GM19397 (cell line): ENCODE measurements at regions not wholly inside any gene's neighbourhood (a gene's known extent, or its start where the extent isn't known, plus 50 kb on each side); places are given as distances from the start of the nearest gene placed in this dataset.

ENCODE experiments used
- ATAC-seq: cut with Tn5 transposase; IDR thresholded peaks from one replicate; pipeline ENCODE4 v1.9.1; 2021; ENCODE audit warnings: mild to moderate bottlenecking, moderate library complexity; ENCODE audit not compliant: unreplicated experiment

DNA sequence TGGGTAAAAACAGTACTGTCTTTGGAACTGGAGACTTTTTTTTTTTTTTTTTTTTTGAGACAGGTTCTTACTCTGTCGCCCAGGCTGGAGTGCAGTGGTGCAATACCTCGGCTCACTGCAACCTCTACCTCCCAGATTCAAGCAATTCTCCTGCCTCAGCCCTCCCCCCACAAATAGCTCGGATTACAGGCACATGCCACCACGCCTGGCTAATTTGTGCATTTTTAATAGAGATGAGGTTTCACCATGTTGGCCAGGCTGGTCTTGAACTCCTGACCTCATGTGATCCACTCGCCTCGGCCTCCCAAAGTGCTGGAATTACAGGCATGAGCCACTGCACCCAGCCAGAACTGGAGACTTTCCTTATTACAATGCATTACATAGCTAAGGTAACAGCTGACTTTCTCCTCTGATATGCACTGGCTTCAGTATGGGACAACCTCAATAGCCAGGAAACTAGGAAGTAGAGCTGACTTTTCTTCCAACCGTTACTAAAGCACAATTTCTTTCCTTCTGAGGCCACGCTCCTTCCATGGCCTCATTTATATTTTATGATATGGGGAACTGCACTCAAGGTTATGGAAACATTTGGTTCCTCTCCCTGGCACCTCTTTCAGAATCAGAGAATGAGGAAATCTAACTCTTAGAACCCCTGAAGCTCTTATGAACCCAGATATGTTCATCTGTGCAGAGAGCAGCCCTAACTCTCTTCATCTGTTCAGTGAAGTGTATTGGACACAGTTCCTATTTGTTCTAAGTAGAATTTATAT is 53.5 kb upstream of the FAM9B start:
- no peak for ATAC-seq

DNA sequence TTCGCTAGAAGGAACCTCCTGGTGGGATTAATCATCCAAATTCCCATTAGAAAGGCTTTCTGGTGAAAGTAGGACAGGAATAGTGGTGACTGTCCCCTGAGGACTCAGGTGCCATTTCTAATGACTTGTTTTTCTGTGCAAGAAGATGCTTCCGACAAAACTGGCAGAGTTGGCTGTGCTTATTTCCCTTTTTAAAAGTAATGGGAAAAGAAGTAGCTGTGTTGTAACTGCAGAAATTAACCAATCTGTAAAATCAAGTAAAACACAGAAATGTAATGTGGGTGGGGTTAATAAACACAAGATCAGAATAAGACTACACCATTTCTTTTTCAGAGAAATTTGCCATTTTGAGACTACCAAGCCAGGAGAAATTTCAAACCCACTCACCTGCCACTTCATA is 55.0 kb upstream of the FAM9B start:
- ATAC-seq, result no peak

DNA sequence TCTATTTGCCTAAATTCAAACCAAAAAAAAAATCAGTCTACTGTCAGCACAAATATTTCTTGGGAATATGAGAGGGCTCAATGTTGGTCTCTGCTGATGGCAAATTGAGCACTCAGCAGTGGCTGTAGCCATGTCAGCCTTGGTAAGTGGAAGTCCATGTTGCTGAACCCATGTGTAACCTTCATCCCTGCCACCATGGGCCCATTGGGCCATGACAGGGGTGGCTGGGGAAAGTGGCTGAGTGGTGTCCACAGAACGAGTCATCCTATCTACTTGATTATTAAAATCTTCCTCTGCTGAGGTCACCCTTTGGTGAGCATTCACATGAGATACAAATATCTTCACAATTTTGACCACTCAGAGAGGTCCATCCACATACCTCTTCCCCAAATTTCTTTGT is 56.8 kb upstream of the FAM9B start:
- no peak for ATAC-seq

DNA sequence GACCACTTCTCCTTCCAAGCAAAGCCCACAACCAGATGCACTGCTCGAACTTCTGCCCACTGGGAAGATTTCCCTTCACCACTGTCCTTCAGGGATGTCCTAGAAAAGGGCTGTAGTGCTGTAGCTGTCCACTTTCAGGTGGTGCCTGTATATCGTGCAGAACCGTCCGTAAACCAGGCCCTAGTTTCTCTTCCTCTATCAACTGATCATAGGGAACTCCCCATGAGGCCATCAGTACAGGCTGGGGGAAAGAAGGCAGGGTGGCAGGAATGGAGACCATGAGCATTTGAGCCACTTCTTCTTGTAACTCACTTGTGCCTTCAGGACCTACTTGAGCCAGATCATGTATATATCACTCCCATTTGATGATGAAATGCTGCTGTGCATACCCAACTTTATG is 57.3 kb upstream of the FAM9B start:
- no peak for ATAC-seq

DNA sequence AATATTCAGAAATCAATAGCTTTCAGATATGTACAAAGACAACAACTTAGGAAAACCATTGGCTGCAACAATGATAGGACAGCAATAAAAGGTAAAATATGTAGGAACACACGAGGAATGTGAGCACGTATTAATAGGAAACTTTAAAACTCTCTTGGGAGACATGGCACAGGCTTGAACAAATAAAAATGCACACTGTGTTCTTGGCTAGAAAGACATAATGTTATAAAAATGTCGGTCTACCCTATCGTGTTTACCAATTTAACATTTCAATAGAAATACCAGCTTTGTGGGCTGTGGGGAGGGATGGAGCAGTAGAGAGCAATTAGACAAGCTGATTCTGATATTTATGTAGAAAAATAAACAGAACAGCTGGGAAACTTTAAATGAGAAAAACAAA is 69.0 kb upstream of the FAM9B start:
- no peak for ATAC-seq

DNA sequence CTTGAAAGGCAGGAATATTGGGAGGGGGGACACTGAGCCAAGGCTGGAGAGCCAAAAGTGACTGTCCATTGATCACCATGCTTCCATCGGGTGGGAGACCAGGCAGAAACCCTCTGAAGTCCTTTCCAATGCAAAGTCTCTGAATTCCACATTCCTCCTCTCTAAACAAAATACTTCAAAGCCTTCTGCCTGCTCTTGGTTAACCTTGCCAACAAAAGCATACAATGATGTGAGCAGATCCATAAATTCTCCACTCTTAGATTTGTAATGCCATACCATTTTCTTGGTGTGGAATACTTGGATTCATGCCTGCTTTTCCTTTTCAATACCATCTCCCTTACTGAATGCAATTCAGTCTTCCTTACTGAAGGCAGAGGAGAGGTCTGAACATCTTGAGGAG is 74.1 kb upstream of the FAM9B start:
- ATAC-seq, result no peak

DNA sequence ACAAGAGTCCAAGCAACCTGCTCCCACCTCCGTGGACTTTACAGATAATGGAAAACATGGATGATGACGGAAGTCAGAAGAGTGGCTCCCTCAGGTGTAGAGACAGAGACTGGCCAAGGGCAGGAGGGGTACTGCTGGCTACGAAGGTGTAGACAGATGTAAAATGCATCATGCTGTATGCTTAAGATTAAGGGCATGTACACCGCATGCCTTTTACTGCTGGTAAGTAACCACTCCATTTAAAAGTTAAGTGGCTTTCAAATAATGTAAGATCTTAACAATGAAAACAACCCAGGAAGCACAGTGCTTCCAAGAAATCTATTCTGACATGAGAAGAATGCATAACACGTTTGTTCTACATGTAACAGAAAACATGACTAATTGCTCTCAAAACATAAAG is 76.9 kb upstream of the FAM9B start:
- ATAC-seq, result no peak

DNA sequence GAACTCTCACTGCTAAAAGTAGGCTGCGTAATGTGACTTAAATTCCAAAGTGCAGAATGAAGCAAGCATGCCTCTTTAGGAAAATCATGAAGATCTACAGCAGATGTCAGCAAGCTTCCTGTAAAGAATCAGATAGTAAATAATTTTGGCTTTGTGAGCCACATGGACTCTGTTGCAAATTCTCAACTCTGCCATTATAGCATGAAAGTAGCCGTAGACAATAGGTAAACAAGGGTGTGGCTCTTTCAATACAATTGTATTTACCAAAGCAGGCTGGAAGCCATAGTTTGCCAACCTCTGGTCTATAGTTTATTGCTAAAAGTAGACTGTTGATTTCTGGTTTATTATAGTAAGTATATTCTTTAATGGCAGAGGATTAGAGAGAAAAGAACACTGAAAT is 80.3 kb upstream of the FAM9B start:
- no peak for ATAC-seq

DNA sequence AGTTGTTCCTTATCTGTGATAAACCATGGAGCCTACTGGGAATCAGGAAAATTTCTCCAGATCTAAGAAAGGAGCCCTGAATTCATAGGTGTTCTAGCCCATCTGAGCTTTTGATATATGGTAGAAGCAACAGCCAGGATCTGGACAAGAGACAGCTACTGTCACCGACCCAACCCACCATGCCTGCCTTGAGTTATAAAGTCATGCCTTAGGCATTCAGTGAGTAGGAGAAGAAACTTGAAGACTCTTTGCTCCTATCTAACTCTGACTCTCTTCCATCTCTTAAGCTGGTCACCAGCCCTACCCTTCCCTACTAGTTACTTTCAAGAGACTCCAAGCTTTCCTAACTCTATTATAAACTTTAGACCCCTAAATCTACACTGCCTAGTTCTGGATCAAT is 83.9 kb upstream of the FAM9B start:
- ATAC-seq, result no peak

DNA sequence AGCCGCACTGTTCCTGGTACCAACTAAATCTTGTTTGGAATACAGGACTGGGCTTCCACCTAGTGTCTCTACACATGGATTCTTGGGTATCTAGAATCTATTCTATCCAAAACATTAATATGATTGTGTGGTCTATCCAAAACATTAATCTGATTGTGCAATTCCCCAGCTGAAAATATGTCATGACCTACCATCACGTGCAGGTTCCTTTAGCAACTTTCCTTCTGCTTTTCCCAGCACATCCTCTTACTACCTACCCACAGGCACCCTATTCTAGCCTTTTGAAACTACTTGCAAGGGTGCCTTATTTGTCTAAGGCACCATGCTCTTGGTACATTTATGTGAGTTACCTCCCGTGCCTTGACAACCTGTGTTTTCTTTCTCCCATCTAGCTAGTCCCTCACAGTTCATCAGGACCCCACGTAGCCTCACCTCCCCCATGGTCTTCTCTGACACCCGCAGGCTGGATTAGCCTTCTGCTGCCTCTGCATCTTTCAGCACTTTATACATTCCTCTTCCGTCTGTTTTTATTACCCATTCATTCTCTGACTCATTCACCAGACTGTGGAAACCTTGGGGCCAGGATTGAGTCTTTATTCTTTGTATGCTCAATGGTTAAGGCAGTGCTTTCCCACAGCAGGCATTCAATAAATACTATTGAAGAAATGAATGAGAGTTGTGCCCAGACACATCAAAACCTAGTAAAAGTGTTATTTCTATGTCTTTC is 88.8 kb upstream of the FAM9B start:
- ATAC-seq, result no peak

DNA sequence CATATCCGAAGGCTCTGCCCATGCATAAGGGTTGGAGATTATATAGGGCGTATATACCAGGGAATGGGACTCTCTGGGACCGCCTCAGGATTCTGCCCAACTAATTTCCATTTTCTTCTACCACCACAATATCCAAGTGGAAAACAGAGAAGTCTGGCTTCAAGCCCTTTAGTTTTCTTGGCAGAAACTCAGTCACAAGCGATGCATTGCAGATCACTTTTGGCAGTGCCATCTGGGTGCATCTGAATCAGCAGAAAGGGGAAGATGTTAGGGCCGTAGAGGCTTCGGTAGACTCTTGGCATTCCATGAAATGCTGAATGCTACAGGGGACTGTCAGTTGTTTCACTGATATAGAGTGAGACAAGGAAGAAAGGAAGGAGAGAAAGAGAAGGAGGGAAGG is 94.1 kb upstream of the FAM9B start:
- ATAC-seq, result no peak

DNA sequence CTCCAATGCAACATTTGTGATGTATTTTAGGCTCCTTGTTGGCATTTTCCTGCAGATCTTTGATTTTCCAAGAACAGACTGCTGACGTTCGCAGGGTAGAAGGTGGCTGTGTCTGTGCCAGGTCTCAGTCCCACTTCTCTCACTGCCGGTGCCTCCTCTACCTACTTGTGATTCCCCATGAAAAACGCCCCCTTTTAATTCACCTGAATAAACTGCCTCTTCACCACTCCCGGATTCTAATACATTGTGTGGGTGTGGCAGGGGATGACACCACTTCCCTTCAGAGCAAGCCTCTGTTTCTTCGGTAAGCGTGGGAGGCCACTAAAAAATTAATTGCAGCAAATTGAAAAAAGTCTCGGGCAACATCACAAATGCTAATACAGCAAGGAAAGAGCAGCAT is 96.1 kb upstream of the FAM9B start:
- ATAC-seq, result no peak

DNA sequence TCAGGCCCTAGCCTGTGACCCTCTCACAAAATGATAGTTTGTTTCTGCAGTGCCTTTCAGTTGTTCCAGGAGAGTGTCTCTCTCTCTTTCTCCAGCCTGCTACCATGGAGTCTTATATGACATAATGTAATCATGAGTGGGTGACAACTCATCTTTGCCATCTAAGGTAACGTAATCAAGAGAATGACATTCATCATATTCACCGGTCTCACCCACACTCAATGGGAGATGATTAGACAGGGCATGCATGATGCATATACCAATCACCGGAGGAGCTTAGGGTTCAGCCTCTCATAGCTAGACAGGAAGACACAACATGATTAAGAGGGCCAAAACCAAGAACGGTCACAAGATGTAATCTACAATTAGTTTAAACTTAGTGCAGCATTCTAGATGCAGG is 97.1 kb upstream of the FAM9B start:
- ATAC-seq, result no peak

DNA sequence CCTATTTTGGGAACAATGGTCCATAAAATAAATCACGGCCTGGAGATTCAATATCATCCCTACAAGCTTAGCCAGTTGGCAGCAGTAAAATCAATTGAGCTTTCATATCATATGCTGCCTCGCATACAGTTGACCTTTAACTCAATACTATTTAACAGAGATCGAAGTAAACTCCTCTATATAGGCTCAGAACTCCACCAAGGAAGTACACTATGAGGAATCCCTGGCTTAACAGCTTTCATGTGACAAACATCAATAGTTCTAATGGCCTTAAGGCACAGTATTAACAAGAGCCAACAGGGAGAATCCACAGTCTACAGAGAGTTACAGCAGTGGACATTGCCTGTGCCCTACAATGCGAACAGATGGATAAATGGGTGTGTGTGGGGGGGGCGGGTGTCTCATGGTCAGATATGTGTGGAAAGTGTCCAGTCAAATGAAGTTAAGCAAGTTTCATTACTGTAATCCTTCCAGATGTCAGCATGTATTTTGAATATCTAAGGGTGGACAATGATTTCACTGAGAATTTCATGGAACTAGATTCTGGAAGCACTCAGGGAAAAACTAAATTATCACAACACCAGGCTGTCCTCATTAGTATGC is 98.2 kb upstream of the FAM9B start:
- ATAC-seq, result no peak

DNA sequence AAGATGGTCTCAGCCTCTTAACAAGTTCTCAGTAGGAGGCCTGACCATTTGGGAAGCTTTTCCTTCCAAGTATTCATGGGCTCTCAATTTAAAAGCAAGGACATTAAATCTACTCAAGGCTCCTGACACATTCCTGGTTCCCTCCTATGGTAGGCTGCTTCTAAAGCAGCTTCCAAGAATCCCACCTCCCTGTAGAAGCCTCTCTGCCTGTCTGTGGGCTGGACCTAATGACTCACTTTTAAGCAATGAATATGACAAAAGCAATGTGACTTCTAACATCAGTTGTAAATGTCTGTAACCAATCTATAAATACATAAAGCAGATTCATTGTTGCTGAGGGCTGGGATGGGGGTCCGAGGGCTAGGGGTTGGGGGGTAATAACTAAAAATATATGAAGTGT is 99.5 kb upstream of the FAM9B start:
- ATAC-seq, result no peak

DNA sequence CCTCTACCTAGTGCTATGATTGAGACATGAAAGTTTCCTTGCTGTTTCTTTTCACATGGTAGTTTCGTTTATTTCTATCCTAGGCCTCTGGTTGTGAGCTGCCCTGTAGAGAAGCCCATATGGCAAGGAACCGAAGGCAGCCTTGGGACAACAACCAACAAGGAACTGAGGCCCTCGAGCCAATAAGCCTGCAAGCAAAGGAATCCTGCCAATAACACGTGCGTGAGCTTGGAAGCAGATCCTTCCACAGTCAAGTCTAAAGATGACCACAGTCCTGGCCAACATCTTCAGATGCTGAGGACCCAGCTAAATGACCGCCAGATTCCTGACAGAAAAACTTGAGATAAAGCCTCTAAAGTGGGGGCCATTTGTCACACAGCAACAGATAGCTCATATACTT is 100.4 kb upstream of the FAM9B start:
- ATAC-seq, result no peak

DNA sequence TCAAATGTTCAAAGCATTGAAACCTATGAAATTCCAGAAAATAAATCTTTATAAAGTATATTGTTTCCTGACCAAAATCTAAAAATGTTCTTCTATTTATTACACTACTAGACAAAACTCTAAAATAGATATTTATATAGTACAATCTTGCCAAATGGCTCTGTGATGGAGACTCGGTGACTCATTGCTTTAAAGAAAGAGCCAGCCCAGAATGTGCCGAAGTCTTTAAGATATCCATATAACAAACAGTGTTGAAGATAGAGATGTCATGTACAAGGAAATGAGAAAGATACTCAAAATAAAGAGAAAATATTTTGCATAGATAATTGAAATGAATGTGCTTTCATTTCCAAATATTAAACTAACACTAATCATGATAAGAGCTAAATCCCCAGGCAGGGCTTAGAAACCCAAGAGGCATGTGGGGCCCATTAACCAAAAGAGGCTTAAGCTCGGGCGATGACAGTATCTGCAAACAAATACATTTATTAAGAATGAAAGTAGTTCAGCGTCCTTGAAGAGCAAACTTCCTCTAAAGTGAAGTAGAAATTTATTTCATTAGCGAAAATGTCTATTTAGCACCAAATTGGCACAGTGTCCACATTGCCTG is 102.1 kb upstream of the FAM9B start:
- no peak for ATAC-seq

DNA sequence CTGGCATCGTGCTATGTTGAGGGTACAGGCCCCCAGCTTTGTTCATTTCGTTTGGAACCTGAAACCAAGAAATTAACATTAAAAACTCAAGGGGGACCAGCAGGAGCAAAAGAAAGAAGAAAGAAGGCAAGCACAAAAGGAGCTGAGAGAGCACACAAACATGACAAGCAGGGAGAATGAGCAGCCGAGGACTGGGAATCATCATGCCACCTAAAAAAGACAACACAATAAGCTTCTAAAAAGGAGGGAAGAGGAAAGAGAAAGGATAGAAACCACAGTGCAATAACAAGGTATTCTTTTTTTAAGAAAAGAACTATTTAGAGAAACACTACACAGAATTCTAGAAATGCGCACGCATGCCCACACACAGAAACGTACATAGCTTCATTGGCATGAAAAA is 103.2 kb upstream of the FAM9B start:
- no peak for ATAC-seq

DNA sequence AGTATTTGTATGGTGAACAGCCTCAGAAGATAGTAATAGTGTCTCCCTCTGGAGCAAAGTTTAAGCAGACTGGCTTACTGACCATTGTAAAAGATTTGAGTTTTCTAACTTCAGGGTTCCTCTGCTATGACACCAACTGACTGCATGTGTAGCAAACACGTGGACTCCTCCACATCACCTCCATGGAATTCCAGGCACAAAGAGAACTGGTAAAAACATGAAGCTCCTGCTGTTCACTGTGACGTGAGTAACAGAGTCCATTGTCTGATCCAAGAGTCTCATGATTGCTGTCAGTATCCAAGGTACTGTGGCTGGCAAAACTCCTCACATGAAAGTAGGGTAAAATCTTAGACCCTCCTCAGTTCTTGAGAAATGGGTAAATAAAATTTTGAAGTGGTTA is 107.6 kb upstream of the FAM9B start:
- no peak for ATAC-seq

DNA sequence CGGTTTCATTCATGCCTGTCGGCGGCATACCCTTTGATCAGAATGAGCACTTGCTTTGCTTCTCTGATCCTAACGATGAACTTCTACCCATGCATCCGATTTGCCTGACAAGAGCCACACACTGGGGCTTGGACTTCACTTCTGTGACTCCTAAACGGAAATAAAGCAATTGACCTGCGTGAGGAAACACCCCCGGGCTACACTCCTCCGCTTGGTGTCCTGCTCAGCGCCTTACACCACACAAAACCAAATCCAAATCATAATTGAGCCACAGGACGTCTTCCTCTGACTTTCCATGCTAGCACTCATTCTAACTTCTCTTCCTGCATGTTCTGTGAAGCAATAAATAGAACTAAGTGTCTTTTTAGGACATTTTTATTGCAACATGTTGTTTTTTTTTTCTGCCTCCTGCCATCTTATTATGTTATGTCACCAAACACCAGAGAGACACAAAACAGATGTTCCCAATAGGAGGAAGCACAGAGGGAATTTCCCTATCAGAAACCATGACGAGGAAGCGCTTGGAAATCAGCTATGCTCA is 110.8 kb upstream of the FAM9B start:
- no peak for ATAC-seq

DNA sequence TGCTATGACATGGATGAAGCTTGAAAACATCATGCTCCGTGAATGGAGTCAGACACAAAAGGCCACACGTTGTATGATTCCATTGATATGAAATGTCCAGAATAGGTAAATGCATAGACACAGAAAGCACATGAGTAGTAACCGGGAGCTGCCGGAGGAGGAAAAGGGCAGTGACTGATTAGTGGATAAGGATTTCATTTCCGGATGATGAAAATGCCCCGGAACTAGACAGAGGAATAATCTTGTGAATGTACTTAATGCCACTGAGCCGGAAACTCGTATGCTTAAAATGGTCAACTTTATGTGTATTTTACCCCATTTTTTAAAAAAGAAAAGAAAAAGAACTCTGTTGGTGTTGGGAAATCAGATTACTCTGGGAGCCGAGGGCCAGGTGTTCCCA is 112.7 kb upstream of the FAM9B start:
- ATAC-seq, result no peak

DNA sequence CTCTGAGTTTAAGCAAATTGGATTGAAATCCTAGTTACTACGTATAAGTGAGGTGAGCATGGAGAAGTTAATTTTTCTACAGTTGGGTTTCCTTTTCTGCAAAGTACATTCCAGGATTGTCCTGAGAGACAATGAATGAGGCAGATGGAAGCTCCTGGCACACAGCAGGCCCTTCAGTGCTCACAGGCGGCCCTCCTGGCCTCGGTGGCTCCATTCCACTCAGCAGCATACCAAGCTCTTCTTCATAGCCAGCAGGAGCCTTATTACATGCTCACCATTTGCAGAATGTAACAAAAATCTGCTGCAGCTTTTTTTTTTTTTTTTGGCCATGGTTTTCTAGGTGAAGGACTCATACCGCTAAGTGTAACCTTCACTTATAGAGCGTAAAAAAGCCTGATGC is 113.2 kb upstream of the FAM9B start:
- ATAC-seq, result no peak
